ENCODE measurements at regions not wholly inside any gene's neighbourhood (a gene's known extent, or its start where the extent isn't known, plus 50 kb on each side); places are given as distances from the start of the nearest gene placed in this dataset.
A peak's percentile ranks its signal among the peaks of the same experiment; 100 is the strongest.
"Not testable (repeated sequence)": the region's sequence is repeated elsewhere in the genome, so short reads cannot be mapped to it uniquely, and the experiment has no call there.

DNA sequence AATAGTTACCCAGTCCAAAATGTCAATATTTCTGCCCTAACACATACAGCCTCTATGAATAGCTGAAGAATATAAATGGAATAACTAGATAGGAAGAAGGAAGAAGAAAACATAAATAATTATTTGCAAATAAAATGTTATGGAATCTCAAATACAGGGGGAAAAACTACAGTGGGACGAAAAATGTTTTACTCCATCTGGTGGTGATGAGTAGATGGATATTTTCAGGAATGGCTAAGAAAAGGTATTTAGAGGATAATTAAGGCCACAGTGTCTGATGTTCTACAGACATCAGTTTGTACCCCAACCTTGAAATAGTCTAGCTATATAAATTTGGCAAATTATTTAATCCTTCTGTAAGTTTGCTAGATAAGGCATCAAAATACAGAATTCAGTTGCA, 178.1 kb upstream of the FSHR start:
- DNase-seq (ENCODE audit: low read depth in 2 of 2): no peak

DNA sequence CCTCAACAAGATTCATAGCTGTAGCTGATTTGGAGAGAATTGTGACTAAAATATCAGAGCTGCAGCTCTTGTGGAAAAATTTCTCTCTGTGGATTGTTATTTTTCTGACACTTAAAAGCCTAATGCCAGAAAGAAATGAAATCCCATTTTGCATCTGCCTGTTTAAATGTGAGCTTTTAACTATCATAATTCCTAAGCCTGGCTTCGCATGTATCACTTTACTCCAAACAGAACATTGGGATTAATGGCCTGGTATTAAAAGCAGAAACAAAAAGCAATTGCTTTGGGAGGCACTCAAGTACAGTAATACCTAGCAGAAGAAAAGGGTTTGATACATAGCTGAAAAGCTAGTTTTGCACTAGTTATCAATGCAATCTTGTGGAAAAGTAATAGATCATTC, 164.2 kb upstream of the FSHR start:
- no peak for DNase-seq (ENCODE audit: low read depth in 2 of 2)

DNA sequence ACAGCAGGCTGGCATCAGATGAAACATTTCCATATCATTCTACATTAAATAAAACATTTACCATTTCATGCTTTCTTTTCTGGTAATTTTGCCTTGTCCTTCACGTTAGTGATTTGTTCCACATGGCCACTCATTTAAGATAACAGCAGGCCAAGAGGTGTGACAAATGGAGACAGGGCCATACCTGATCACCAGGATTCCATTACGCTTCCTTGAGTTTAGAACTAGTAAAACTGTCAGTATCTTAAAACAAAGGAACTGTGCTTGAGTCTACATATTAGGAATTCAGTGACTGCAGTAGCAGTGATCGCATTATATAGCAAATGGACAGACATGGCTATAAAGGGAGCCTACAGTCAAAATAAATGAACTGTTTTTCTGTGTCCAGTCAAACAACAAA, 155.1 kb upstream of the FSHR start:
- no peak for DNase-seq (ENCODE audit: low read depth in 2 of 2)

DNA sequence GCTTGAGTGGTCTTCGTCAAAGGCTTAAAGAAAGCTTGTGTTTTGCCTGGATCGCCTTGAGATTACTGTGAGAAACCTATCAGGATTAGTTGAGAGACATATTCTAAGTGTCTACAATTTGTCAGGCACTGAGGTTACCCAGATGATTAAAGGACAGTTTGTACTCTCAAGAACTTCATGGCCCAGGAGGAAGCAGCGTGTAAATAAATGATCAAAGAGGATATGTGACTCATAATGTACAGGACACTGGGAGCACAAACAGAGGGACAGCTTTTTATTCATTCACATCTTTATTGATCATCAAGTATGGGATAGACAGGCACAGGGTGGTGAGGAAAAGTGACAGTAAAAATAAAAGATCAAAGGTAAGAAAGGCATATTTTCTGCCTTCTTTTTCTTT, 152.6 kb upstream of the FSHR start:
- DNase-seq (ENCODE audit: low read depth in 2 of 2): no peak

DNA sequence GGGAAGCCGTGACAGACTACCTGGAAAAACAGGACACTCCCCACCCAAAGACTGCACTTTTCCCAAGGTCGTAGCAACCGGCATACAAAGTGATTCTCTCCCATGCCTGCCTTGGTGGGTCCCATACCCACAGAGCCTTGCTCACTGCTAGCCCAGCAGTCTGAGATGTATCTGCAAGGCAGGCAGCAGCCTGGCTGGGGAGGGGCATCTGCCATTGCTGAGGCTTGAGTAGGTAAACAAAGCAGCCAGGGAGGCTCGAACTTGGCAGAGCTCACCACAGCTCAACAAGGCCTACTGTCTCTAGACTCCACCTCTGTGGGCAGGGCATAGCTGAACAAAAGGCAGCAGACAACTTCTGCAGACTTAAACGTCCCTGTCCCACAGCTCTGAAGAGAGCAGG, 144.4 kb upstream of the FSHR start:
- DNase-seq (ENCODE audit: low read depth in 2 of 2): not testable (repeated sequence)

DNA sequence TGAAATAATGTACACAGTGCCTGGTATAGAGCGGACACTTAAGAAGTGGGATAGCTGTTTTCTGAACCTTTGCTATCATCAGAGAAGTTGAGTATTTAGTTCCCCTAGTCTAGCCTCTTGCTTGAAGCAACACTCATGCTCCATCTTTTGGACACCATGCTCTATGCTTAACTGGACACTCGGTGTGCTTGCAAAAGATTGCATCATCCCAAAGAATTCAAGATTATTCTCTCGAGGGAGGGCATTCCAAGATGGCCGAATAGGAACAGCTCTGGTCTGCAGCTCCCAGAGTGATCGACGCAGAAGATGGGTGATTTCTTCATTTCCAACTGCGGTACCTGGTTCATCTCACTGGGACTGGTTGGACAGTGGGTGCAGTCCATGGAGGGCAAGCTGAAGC, 143.9 kb upstream of the FSHR start:
- no peak for DNase-seq (ENCODE audit: low read depth in 2 of 2)

DNA sequence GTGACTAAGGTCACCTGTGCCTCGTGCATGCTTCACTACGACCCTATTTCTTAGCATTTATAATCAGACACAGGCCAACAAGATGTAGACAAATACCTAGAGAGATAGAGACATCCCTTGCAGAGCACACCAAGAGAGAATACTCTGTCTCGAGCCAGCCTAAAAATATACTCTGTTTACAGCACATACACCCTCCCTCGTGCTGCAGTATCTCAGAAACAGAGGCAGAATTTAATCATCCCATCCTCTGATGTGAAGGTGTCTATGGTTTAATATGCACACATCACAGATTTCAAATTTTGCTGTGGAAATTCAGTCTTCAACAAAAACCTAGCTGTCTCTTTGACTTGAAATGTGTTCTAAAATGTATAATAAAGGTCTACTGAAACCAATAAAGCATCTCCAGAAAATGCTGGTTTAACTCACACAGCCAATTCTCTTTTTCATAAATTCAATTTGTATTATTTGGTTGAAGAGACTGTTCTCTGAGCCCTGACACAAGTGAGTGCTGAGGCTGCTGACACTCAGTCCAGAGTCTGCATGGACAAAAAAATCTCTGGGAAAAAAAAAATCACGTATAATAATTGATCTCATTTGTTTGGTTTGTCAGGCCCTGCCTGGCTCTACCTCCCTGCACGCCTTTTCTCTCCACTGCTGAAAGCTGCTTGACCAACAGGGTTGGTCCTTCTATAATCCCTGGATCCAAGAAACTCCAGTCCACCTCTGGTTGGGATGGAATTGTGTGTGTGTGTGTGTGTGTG, 142.0 kb upstream of the FSHR start:
- DNase-seq (ENCODE audit: low read depth in 2 of 2): no peak

DNA sequence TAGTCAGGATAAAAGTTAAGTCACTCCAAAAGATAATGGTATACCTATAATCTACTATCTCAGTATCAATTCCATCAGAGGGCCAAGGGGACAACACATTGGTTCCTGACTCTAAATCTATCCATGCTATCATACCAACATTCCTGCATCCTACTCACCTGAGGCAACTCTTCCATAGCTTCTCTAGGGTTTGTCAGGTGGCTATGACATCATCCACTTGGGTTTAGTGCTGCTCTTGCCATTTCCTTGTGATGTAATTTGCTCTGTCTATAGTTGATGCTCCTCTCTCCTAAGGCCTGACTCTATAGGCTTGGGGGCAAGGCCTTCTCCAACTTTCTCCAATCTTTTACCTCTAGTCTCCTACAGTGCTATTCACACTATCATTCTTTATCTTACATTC, 139.9 kb upstream of the FSHR start:
- no peak for DNase-seq (ENCODE audit: low read depth in 2 of 2)

DNA sequence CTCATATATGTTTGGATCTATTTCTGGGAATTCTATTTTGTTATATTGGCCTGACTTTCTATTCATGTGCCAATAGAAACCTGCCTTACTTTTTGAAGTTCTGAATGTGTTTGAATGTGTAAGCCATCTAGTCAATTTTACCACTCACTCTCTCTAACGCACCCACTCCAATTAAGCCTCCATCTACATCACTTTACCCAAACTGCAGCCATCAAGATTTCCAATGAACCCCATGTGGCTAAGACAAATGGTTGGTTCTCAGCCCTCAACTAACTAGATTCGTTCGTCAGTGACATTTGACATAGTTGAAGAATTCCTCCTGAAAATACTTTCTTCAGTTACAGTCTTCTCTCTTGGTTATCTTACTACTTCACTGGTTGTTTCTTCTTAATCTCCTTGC, 137.3 kb upstream of the FSHR start:
- DNase-seq (ENCODE audit: low read depth in 2 of 2): no peak

DNA sequence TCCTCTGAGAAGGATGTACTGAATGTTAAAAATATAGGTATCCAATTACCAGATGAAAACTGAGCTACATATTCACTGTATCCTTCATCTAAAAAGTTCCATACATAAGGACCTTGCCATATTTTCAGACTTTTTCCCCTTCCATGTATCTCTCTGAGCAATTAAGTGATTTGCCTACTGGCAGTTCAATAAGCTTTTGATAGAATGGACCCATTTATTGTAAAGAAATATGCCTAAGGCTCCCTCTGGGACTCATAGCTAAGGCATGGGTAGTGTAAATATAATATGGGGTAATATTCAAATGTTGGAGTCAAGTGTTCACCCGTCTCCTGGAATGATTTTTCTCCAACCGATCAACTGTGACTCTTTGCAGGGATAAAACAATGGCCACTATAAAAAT, 135.4 kb upstream of the FSHR start:
- DNase-seq (ENCODE audit: low read depth in 2 of 2): no peak

DNA sequence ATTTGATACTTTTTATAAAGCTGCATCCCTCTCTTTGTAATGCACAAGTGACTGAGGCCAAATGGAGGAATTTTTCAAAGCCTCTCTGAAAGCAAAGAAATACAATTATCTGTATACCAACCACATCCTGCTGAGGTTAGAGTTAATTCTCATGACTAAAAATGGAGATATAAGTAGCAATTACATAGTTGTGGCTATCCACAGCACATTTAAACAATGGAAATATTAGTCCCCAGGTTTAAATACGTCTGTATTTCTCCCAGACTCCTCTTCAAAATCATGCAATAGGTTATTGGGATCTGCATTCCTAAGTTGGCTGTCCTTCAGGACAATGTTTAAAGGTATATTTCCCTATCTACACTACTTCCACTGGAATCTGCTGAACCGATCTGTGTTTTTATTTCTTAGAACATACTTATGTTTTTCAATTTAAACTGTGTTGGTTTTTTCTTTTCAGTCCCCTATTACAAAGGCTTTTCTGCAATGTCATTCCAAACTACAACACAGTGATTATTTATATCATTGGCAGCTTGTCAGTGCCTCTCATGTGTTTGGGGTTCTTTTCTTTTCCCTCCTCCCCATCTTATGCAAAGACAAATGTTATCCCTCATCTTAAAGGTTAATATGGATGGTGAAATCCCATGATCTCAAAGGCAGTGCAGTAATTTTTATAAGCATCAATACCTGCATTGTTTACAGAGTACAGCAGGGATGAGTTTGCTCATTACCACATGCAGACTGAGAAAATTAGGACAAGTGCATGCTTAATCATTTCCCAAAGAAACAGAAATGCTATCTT, 134.8 kb upstream of the FSHR start:
- DNase-seq (ENCODE audit: low read depth in 2 of 2): peak in 1 of 2 experiments; percentile 18

DNA sequence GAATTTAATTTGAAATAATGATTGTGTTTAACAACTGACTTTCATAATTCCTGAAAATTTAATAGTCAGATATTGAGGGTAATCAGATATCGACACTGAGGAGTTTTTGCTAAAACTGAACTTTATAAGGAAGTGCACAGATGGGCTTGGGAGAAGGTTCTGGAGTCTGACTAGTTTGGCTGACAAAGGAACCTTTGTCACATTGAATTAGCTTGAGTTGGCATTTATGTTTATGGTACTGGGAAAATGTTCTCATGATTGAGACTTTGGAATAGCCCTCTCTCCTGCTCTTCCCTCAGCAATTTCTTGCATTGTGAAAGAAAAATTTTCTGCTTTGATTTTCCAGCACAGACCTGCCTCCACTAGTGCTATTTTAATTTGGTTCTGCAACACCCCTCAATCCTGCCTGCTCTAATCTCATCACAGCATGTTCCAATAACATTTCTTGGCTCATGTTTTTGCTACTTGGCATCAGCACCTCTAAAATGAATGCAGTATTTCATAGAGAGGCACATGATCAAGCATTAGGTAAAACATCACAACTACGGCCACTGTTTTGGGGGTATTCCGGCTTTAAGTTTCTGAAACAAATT, 133.9 kb upstream of the FSHR start:
- DNase-seq (ENCODE audit: low read depth in 2 of 2): no peak

DNA sequence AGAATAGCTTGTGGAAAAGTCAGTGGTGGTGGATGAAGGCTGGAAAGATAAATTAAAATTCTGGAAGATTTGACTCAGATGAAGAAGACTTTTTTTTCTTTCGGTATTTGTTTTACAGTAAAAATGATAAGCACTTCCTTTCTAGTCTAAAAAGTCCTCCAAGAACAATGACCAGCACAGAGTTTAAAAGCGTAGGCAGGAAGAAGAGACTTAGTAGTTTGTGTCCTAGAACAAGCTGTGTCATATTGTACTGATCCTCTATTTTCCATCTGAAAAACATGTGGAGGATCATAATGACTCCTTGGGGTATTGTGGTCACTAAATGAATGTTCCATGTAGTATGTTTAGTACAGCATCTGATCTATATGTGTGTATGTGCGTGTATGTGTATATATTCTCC, 132.4 kb upstream of the FSHR start:
- no peak for DNase-seq (ENCODE audit: low read depth in 2 of 2)

DNA sequence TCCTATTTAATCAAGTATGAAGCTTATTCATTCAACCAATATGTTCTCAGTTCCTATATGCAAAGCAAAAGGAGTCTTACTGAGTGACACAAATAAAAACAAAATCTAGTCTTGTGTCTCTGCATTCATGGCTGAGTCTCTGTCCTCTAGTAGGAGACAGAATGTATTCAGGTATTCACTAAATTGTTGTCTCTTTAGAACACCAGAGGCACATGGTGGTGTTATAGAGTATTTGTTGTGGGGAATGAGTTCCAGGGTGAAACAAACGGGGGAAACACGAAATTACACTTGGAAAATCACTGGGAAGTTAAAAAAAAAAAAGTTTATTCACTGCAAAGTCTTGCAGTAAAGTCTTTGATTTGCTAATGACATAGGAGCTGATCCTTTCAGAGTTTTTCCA, 131.7 kb upstream of the FSHR start:
- DNase-seq (ENCODE audit: low read depth in 2 of 2): no peak

DNA sequence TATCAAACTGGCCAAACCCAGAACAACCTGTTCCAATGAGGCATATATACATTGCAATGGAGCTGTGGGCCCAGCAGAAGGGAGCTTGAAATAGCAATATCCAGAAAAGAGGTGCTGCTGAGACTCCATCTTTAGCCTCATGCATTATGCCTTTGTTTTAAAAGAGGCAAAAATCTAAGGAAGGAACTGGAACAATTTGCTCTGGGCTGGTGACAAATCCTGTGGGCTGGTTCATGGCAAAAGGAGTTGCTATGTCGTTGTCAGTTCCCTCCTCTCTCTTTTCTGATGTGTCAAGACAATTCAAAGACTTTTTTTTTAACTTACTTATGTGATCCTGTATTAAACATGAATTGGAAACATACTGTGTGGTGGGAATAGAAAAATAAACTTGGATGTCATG, 124.2 kb upstream of the FSHR start:
- DNase-seq (ENCODE audit: low read depth in 2 of 2): no peak

DNA sequence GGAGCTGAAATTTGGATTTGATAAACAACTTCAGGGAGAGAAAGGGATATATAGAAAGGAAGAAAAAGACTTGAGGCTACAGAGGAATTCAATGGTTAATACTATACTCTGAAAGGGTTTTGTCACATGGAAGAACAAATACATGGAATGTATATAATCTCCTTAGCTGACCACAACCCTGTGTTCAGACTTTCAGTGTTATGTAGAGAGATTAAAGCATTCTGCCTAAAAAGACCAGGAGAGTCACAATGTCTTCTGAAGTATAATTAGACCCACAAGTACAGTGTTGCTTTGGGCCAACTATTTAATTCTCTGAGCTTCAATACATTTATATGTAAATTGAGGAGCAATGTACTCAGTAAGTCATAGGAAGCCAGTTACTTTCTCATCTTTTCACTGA, 123.8 kb upstream of the FSHR start:
- no peak for DNase-seq (ENCODE audit: low read depth in 2 of 2)

DNA sequence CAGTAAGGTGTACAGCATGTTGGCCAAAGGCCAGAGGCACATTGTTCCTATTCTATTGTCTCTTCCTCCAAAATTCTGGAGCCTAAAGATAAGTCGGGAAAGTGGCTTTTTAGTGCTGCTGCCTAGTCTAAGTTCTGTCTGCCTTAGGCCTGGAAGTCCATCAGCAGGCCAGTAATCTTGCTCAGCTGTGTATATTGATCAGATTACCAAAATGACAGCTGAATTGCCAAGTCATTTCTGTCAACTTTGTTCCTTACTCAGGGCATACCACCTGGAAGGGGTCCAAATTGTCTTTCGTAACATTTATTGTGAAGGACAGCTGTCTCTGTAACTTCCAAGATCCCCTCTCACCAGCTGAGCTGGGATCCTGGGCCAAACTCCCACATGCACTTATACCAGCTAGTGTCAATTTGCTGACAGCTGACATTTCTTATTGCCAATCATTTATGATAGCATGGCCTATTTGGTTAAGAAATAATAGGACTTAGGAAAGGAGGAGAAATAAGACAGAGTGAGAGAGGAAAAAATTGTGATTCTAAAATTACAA, 116.8 kb upstream of the FSHR start:
- DNase-seq (ENCODE audit: low read depth in 2 of 2): no peak

DNA sequence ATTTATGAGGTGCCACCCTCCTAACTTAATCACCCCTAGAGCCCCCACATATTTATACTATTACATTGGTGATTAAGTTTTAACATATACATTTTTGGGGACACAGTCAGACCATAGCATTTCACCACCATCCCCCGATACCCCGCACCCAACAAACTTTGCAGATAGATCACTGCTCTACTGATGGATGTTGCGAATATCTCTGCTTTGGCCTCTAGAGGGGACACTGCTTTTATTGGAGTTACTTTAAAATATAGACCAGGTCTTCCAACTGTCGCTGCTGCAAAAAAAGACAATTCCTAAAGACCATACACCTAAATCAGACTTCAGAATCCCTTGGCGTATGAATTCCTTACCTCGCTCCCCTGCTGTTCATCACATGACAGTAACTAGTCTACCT, 115.8 kb upstream of the FSHR start:
- DNase-seq (ENCODE audit: low read depth in 2 of 2): no peak

DNA sequence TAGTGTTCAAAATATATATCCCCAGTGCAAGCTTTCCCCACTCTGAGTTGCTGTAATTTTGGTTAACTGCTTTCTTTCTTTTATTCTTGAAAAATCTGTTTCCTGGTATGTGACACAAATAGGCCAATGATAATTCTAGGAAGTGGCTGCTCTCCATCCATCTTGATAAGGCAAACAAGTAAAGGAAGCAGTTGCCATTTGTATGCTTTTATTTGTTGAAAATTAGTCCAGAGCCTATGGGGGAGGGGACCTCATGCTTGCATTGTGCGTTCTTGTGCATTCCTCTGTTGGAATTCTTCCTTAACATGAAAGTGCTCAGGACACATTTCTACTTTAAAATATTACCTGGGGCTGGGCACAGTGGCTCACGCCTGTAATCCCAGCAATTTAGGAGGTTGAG, 111.2 kb upstream of the FSHR start:
- DNase-seq (ENCODE audit: low read depth in 2 of 2): no peak

DNA sequence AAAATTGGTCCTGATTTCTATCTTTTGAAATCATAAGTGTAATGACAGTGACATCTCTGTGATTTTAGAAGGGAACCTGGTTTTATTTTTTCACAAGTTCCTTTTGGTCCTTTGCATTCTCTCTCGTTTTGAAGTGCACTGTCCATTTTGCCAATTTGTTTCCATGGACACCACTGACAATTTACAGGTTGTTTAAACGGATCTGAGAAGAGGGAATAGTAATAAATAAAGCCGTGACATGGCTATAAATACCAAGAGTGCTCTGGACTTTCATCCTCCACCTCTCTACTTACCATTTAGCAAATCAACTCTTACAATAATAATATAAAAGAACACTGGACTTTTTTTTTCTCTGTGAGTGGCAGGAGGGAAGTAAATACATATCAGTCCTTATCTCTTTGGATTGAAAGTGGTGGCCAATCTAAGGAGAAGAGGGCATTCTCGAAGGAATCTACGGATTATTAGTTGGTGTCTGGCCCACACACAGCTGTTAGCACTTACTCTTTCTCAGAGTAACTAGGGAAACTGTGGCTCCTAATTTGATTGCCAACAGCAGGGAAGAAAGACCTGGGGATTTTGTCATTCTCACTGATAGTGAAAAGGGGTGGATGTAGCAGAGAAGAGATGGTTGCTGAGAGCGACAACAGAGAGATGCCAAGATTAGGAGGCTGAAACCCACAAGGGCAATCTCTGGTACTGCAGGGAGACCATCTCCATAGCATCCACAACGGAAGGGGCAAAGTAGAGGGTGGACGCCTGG, 108.7 kb upstream of the FSHR start:
- DNase-seq (ENCODE audit: low read depth in 2 of 2): no peak

DNA sequence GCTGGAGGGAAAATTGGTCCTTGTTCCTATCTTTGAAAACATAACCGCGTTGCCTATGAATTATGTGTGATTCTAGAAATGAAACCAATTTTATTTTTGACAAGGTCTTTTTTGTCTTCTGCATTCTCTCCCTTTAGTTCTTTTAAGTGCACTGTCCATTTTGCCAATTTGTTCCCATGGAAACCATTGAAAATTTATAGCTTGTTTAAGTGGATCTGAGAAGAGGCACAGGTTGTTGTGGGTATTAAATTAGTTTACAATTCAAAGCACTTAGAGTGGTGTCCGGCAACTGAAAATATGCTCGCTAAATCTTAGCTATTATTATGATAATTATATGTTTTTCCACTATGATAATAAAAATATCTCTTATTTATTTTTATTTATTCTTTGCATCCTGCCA, 107.5 kb upstream of the FSHR start:
- DNase-seq (ENCODE audit: low read depth in 2 of 2): no peak

DNA sequence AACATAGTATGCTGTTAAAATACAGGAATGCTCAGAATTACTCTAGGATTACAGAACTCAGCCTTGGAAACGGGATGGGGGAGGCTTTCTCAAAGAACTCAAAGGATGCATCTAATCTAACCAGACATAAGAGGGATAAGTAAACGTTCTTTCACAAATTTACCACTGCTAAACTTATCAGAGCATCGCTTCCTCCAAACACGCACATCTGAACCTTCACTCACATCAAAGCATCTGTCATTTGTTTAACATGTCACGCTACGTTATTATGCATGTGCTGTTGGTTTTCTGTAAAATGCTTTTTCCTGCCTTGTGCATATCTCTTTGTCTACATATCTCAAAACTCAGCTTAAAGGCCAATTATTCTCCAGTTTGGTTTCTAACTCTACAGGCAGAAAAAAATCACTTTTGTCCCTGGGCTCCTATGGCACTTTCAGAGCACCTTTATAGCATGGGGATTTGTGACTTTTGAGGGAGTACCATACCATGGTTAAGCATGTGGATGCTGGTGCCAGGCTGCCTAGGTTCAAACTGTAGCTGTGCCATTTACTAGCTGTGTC, 106.7 kb upstream of the FSHR start:
- no peak for DNase-seq (ENCODE audit: low read depth in 2 of 2)
